ENCODE measurements at regions not wholly inside any gene's neighbourhood (a gene's known extent, or its start where the extent isn't known, plus 50 kb on each side); places are given as distances from the start of the nearest gene placed in this dataset.

GRCh38 chr1:58143972-58144697 lies 402.4 kb downstream of the OMA1 start:
- H3K4me3 ChIP-seq (ENCODE audit: low read depth, low read length), result no peak overlapping the region
- no peak for TF ChIP-seq CTCF (IDR thresholded peaks at IDR 0.05; ENCODE audit: borderline replicate concordance, insufficient read depth, low read depth, low read length)

- H3K4me3 ChIP-seq (ENCODE audit: low read depth, low read length), result no peak overlapping the region
- TF ChIP-seq CTCF (IDR thresholded peaks at IDR 0.05; ENCODE audit: borderline replicate concordance, insufficient read depth, low read depth, low read length), result no peak
Measured at GRCh38 chr1:58136387-58136786, 410.1 kb downstream of the OMA1 start.

- TF ChIP-seq CTCF (IDR thresholded peaks at IDR 0.05; ENCODE audit: borderline replicate concordance, insufficient read depth, low read depth, low read length), result no peak
- no peak overlapping the region for H3K4me3 ChIP-seq (ENCODE audit: low read depth, low read length)
Measured at GRCh38 chr1:58135821-58136321, 410.7 kb downstream of the OMA1 start.

- no peak for TF ChIP-seq CTCF (IDR thresholded peaks at IDR 0.05; ENCODE audit: borderline replicate concordance, insufficient read depth, low read depth, low read length)
- H3K4me3 ChIP-seq (ENCODE audit: low read depth, low read length), result no peak overlapping the region
Measured at GRCh38 chr1:58133562-58133961, 413.0 kb downstream of the OMA1 start.

GRCh38 chr1:58123051-58123450 lies 423.5 kb downstream of the OMA1 start:
- H3K4me3 ChIP-seq (ENCODE audit: low read depth, low read length), result no peak overlapping the region
- no peak for TF ChIP-seq CTCF (IDR thresholded peaks at IDR 0.05; ENCODE audit: borderline replicate concordance, insufficient read depth, low read depth, low read length)

GRCh38 chr1:58119971-58120370 lies 426.6 kb downstream of the OMA1 start:
- no peak for TF ChIP-seq CTCF (IDR thresholded peaks at IDR 0.05; ENCODE audit: borderline replicate concordance, insufficient read depth, low read depth, low read length)
- no peak overlapping the region for H3K4me3 ChIP-seq (ENCODE audit: low read depth, low read length)

- H3K4me3 ChIP-seq (ENCODE audit: low read depth, low read length), result no peak overlapping the region
- TF ChIP-seq CTCF (IDR thresholded peaks at IDR 0.05; ENCODE audit: borderline replicate concordance, insufficient read depth, low read depth, low read length), result no peak
Measured at GRCh38 chr1:58116284-58116683, 430.2 kb downstream of the OMA1 start.
